Hepatocyte (in vitro differentiated cells): ENCODE measurements at regions not wholly inside any gene's neighbourhood (a gene's known extent, or its start where the extent isn't known, plus 50 kb on each side); places are given as distances from the start of the nearest gene placed in this dataset.
A peak's percentile ranks its signal among the peaks of the same experiment; 100 is the strongest.
"Not testable (repeated sequence)": the region's sequence is repeated elsewhere in the genome, so short reads cannot be mapped to it uniquely, and the experiment has no call there.

Experiments used
- DNase-seq: peaks from one replicate; pipeline ENCODE4 v3.0.0-alpha.2; 2016; ENCODE audit warnings: low spot score
- H2AFZ ChIP-seq: fragments of 200-600 bp; sonication (generic); 2 replicates; pipeline ENCODE4 v1.6.0; 2016; ENCODE audit warnings: antibody characterized with exemption, mild to moderate bottlenecking
- H3K27ac ChIP-seq: fragments of 200-600 bp; sonication (generic); 2 replicates; pipeline ENCODE4 v1.5.1; 2016; ENCODE audit warnings: mild to moderate bottlenecking
- H3K27me3 ChIP-seq: fragments of 200-600 bp; sonication (generic); 2 replicates; pipeline ENCODE4 v1.6.1; 2016
- H3K36me3 ChIP-seq: fragments of 200-600 bp; sonication (generic); replicated peaks from 2 replicates; pipeline ENCODE4 v1.5.1; 2016; ENCODE audit warnings: low read depth; ENCODE audit not compliant: insufficient read depth
- H3K4me1 ChIP-seq: fragments of 200-600 bp; sonication (generic); 2 replicates; pipeline ENCODE4 v1.5.1; 2016; ENCODE audit warnings: mild to moderate bottlenecking, moderate library complexity; ENCODE audit not compliant: insufficient read depth
- H3K4me2 ChIP-seq: fragments of 200-600 bp; sonication (generic); 2 replicates; pipeline ENCODE4 v1.6.0; 2016
- H3K4me3 ChIP-seq: fragments of 200-600 bp; sonication (generic); 2 replicates; pipeline ENCODE4 v1.5.1; 2016; ENCODE audit warnings: mild to moderate bottlenecking
- H3K79me2 ChIP-seq: fragments of 200-600 bp; sonication (generic); 2 replicates; pipeline ENCODE4 v1.6.0; 2017; ENCODE audit warnings: mild to moderate bottlenecking
- H3K9me2 ChIP-seq: fragments of 200-600 bp; sonication (generic); replicated peaks from 2 replicates; pipeline ENCODE4 v1.6.0; 2017; ENCODE audit warnings: mild to moderate bottlenecking; ENCODE audit not compliant: insufficient read depth
- H3K9me3 ChIP-seq: fragments of 200-600 bp; sonication (generic); 2 replicates; pipeline ENCODE4 v1.5.1; 2016; ENCODE audit warnings: low read depth, mild to moderate bottlenecking
- H4K20me1 ChIP-seq: fragments of 200-600 bp; sonication (generic); 2 replicates; pipeline ENCODE4 v1.6.0; 2016; ENCODE audit warnings: mild to moderate bottlenecking; ENCODE audit not compliant: insufficient read depth, poor library complexity, severe bottlenecking
- EZH2 ChIP-seq: fragments of 200-600 bp; sonication (generic); IDR thresholded peaks from 2 replicates; pipeline ENCODE4 v1.6.1; 2016; ENCODE audit warnings: antibody characterized with exemption, mild to moderate bottlenecking, borderline replicate concordance
- EZH2phosphoT487 ChIP-seq: fragments of 200-600 bp; sonication (generic); IDR thresholded peaks from one replicate; pipeline ENCODE4 v1.6.1; 2018; ENCODE audit warnings: antibody characterized with exemption, mild to moderate bottlenecking, low read depth, moderate library complexity; ENCODE audit not compliant: unreplicated experiment, severe bottlenecking
- WGBS: methylation state at CpG from one replicate; pipeline ENCODE4 v1.1.6; 2016; ENCODE audit warnings: low lambda C conversion rate; ENCODE audit errors: missing lambda C conversion rate; 5-methylcytosine and 5-hydroxymethylcytosine counted together
- TF ChIP-seq, protein P1 (sequence below): fragments of 200-600 bp; sonication (generic); IDR thresholded peaks from 2 replicates; pipeline ENCODE4 v1.5.1; 2016; ENCODE audit warnings: antibody characterized with exemption, mild to moderate bottlenecking; ENCODE audit not compliant: poor library complexity

DNA sequence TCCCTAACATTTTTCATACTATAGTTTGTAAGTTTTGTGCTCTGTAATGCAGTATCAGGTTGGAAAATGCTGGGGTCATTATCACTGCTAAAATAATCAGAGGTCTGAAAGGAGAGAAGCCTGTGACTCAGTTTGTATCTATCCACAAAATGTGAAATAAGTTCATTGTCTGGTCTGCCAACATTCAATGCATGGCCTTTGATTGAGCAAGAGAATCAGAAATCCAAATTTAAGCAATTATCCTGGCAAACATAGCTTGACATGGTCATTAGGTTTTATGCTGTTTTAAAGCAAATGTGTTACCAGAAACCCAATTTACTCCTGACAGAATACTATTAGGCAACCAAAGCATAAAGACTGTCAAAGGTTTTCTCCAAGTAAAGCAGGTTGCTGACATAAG is 709.7 kb upstream of the SEMA3D start:
- no peak overlapping the region for H2AFZ ChIP-seq
- no peaks in the 10 kb centered on the region for H3K9me3 ChIP-seq
- no peak overlapping the region for H3K27ac ChIP-seq
- no peak for DNase-seq
- no peak overlapping the region for H3K4me3 ChIP-seq
- no peaks in the 10 kb centered on the region for H3K9me2 ChIP-seq
- H3K27me3 ChIP-seq, result no peaks in the 10 kb centered on the region
- no peak overlapping the region for H3K4me2 ChIP-seq
- H4K20me1 ChIP-seq, result no peaks in the 10 kb centered on the region
- H3K36me3 ChIP-seq, result no peaks in the 10 kb centered on the region
- H3K79me2 ChIP-seq, result no peaks in the 10 kb centered on the region
- no peak for TF ChIP-seq EZH2phosphoT487
- TF ChIP-seq, protein P1, sequence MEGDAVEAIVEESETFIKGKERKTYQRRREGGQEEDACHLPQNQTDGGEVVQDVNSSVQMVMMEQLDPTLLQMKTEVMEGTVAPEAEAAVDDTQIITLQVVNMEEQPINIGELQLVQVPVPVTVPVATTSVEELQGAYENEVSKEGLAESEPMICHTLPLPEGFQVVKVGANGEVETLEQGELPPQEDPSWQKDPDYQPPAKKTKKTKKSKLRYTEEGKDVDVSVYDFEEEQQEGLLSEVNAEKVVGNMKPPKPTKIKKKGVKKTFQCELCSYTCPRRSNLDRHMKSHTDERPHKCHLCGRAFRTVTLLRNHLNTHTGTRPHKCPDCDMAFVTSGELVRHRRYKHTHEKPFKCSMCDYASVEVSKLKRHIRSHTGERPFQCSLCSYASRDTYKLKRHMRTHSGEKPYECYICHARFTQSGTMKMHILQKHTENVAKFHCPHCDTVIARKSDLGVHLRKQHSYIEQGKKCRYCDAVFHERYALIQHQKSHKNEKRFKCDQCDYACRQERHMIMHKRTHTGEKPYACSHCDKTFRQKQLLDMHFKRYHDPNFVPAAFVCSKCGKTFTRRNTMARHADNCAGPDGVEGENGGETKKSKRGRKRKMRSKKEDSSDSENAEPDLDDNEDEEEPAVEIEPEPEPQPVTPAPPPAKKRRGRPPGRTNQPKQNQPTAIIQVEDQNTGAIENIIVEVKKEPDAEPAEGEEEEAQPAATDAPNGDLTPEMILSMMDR, result no peak
- no peak for TF ChIP-seq EZH2
- H3K4me1 ChIP-seq, result no peaks in the 10 kb centered on the region

DNA sequence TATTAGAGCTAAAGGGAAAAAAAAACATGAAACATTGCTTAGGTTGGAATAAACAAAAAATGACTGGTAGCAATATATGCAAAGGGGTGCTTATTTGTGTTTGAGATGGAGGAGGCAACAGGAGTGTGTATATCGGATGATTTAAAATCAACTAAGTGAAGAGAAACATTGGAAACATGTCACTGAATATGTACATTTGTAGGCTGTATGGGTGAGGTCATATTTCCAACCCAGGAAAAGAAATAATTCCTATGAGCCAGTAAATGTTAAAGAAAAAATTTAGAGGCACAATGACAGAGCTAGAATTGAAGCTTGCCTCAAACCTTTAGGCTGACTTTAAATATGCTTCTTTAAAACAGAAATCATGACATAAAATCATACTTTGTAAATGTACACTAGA is 709.0 kb upstream of the SEMA3D start:
- Histone ChIP-seq H2AFZ (no peak overlapping the region), H3K4me2 (no peak overlapping the region), H3K4me1 (no peaks in the 10 kb centered on the region), H3K27me3 (no peaks in the 10 kb centered on the region), H3K9me2 (no peaks in the 10 kb centered on the region), H3K27ac (no peak overlapping the region), H3K9me3 (no peaks in the 10 kb centered on the region), H3K4me3 (no peak overlapping the region), H3K79me2 (no peaks in the 10 kb centered on the region), H4K20me1 (no peaks in the 10 kb centered on the region), H3K36me3 (no peaks in the 10 kb centered on the region)
- DNase-seq, result no peak
- no peak for TF ChIP-seq EZH2phosphoT487
- 96% methylated on average over 1 of the region's 1 CpG for WGBS

DNA sequence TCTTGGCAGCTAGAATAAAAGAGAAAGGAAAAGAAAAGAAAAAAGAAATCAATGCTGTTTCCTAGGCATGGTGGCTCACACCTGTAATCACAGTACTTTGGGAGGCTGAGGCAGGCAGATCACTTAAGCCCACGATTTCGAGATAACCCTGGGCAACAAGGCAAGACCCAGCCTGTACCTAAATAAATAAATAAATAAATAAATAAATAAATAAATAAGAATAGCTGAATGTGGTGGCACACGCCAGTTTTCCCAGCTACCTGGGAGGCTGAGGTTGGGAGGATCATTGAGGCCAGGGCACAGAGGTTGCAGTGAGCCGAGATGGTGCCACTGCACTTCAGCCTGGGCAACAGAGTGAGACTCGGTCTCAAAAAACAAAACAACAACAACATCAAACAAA is 705.0 kb upstream of the SEMA3D start:
- 97% methylated on average over 5 of the region's 5 CpGs for WGBS
- not testable (repeated sequence) for H3K4me2 ChIP-seq, H3K36me3 ChIP-seq, H4K20me1 ChIP-seq, H3K79me2 ChIP-seq, DNase-seq, H3K4me1 ChIP-seq, H3K27ac ChIP-seq, H2AFZ ChIP-seq, H3K27me3 ChIP-seq, H3K9me3 ChIP-seq, H3K9me2 ChIP-seq, H3K4me3 ChIP-seq

DNA sequence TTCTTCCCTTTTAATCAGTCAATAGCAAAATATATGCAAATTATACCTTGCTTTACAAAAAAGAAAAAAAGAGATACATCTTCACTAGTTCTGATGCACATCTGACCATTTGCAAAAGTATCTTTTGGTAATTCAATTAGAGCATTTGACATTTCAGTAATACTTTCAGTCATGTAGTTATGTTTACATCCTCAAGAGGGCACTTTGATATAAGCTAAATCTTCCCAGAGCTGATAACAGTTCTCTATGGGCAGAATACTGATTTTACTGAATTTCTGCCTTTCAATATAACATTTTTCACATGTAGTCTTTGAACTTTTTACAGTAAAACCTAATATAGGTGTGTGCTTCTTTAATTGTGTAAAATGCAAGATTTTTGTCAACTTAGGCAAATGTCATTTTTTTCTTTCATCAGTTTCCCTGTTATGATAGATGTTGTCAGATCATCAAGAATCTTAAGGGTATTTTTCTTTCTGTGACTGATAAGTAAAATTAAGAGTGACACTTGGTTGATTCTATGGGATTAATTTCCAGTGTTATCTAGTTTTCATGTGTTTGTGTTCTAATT is 703.5 kb upstream of the SEMA3D start:
- Histone ChIP-seq H2AFZ (no peak overlapping the region), H4K20me1 (no peaks in the 10 kb centered on the region), H3K4me2 (no peak overlapping the region), H3K9me2 (no peaks in the 10 kb centered on the region), H3K36me3 (no peaks in the 10 kb centered on the region), H3K27ac (no peak overlapping the region), H3K9me3 (no peaks in the 10 kb centered on the region), H3K4me1 (no peaks in the 10 kb centered on the region), H3K79me2 (no peaks in the 10 kb centered on the region), H3K4me3 (no peak overlapping the region), H3K27me3 (no peaks in the 10 kb centered on the region)
- TF ChIP-seq, protein P1, result peak; percentile 75
- TF ChIP-seq EZH2 (no peak), EZH2phosphoT487 (no peak)
- DNase-seq, result peak; percentile 46

DNA sequence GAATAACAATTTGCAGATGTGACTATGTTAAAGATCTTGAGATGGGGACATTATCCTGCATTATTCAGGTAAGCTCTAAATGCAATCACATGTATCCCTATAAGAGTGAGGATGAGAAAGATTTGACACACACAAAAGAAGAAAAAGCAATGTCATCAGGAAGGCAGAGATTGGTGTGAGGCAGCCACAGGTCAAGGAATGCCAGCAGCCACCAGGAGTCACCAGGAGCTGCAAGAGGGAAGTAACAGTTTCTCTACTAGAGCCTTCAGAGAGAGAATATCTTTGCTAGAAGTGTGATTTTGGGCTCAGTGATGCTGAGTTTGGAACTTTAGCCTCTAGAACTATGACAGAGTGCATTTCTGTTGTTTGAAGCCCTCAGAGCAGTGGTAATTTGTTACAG is 700.3 kb upstream of the SEMA3D start:
- Histone ChIP-seq H3K4me2 (no peak overlapping the region), H3K27me3 (no peaks in the 10 kb centered on the region), H3K27ac (no peak overlapping the region), H3K4me3 (no peak overlapping the region), H3K9me3 (no peaks in the 10 kb centered on the region), H3K36me3 (no peaks in the 10 kb centered on the region), H2AFZ (no peak overlapping the region), H4K20me1 (no peaks in the 10 kb centered on the region), H3K4me1 (no peaks in the 10 kb centered on the region), H3K9me2 (no peaks in the 10 kb centered on the region), H3K79me2 (no peaks in the 10 kb centered on the region)
- TF ChIP-seq, protein P1, result no peak
- TF ChIP-seq EZH2 (no peak), EZH2phosphoT487 (no peak)
- DNase-seq, result no peak
